H9 (cell line): ENCODE measurements at regions not wholly inside any gene's neighbourhood (a gene's known extent, or its start where the extent isn't known, plus 50 kb on each side); places are given as distances from the start of the nearest gene placed in this dataset.

Experiments used
- DNase-seq: peaks from one replicate; pipeline ENCODE4 v3.0.0-alpha.2; 2017
- H2AFZ ChIP-seq: one replicate; pipeline ENCODE4 v1.6.1; 2013; ENCODE audit warnings: mild to moderate bottlenecking, low read length, control low read depth, moderate library complexity
- H2AK5ac ChIP-seq: 2 replicates; pipeline ENCODE4 v1.6.1; 2013; ENCODE audit warnings: low read length, control low read depth, mixed read lengths; ENCODE audit not compliant: insufficient read length
- H2BK120ac ChIP-seq: one replicate; pipeline ENCODE4 v1.6.1; 2013; ENCODE audit warnings: low read depth, mild to moderate bottlenecking, low read length, control low read depth, inconsistent platforms; ENCODE audit not compliant: poor library complexity, severe bottlenecking
- H2BK12ac ChIP-seq: 2 replicates; pipeline ENCODE4 v1.6.1; 2013; ENCODE audit warnings: low read length, control low read depth, mixed read lengths, low read depth; ENCODE audit not compliant: insufficient read length
- H2BK15ac ChIP-seq: 2 replicates; pipeline ENCODE4 v1.6.1; 2013; ENCODE audit warnings: low read depth, low read length, control low read depth
- H2BK20ac ChIP-seq: one replicate; pipeline ENCODE4 v1.6.1; 2013; ENCODE audit warnings: low read depth, mild to moderate bottlenecking, low read length, control low read depth, inconsistent platforms; ENCODE audit not compliant: poor library complexity, severe bottlenecking
- H2BK5ac ChIP-seq: 2 replicates; pipeline ENCODE4 v1.6.1; 2013; ENCODE audit warnings: low read length, control low read depth, mixed read lengths; ENCODE audit not compliant: insufficient read length
- H3K14ac ChIP-seq: 2 replicates; pipeline ENCODE4 v1.6.1; 2013; ENCODE audit warnings: low read length, control low read depth; ENCODE audit not compliant: insufficient read depth
- H3K18ac ChIP-seq: 2 replicates; pipeline ENCODE4 v1.6.1; 2013; ENCODE audit warnings: low read depth, mild to moderate bottlenecking, mixed read lengths, low read length, control low read depth; ENCODE audit not compliant: insufficient read length
- H3K23ac ChIP-seq: 2 replicates; pipeline ENCODE4 v1.6.1; 2013; ENCODE audit warnings: low read length, control low read depth, mixed read lengths, low read depth; ENCODE audit not compliant: insufficient read length
- H3K23me2 ChIP-seq: 2 replicates; pipeline ENCODE4 v1.6.1; 2013; ENCODE audit warnings: low read depth, mild to moderate bottlenecking, mixed read lengths, low read length, control low read depth; ENCODE audit not compliant: insufficient read length, poor library complexity, severe bottlenecking
- H3K27ac ChIP-seq: 2 replicates; pipeline ENCODE4 v1.5.1; 2013; ENCODE audit warnings: low read length, control low read depth, mixed read lengths, low read depth; ENCODE audit not compliant: insufficient read length
- H3K27me3 ChIP-seq: 2 replicates; pipeline ENCODE4 v1.6.1; 2013; ENCODE audit warnings: low read length, control low read depth, inconsistent platforms; ENCODE audit not compliant: insufficient read depth
- H3K4ac ChIP-seq: 2 replicates; pipeline ENCODE4 v1.6.1; 2013; ENCODE audit warnings: low read depth, mild to moderate bottlenecking, control low read depth, inconsistent platforms, low read length, moderate library complexity
- H3K4me1 ChIP-seq: 2 replicates; pipeline ENCODE4 v1.6.1; 2013; ENCODE audit warnings: low read length, control low read depth, inconsistent platforms; ENCODE audit not compliant: insufficient read depth
- H3K4me2 ChIP-seq: 2 replicates; pipeline ENCODE4 v1.6.1; 2013; ENCODE audit warnings: low read length, control low read depth, mixed read lengths; ENCODE audit not compliant: insufficient read length, insufficient read depth
- H3K56ac ChIP-seq: 2 replicates; pipeline ENCODE4 v1.6.1; 2013; ENCODE audit warnings: low read depth, mild to moderate bottlenecking, mixed read lengths, low read length, control low read depth; ENCODE audit not compliant: insufficient read length
- H3K79me1 ChIP-seq: 2 replicates; pipeline ENCODE4 v1.6.1; 2013; ENCODE audit warnings: low read depth, mild to moderate bottlenecking, moderate library complexity, low read length, control low read depth, inconsistent platforms; ENCODE audit not compliant: insufficient read depth, poor library complexity, severe bottlenecking
- H3K79me2 ChIP-seq: 2 replicates; pipeline ENCODE4 v1.6.1; 2013; ENCODE audit warnings: low read length, control low read depth, inconsistent platforms; ENCODE audit not compliant: insufficient read depth
- H3K9ac ChIP-seq: 2 replicates; pipeline ENCODE4 v1.6.1; 2013; ENCODE audit warnings: low read length, control low read depth, mixed read lengths; ENCODE audit not compliant: insufficient read length; ENCODE audit errors: extremely low read depth
- H3K9me3 ChIP-seq: one replicate; pipeline ENCODE4 v1.6.1; 2013; ENCODE audit warnings: low read depth, low read length, inconsistent platforms; ENCODE audit not compliant: control insufficient read depth
- H3T11ph ChIP-seq: one replicate; pipeline ENCODE4 v1.6.1; 2013; ENCODE audit warnings: mild to moderate bottlenecking, low read length, control low read depth, inconsistent platforms
- H4K20me1 ChIP-seq: one replicate; pipeline ENCODE4 v1.6.1; 2013; ENCODE audit not compliant: control insufficient read depth, insufficient read length, insufficient read depth
- H4K5ac ChIP-seq: 2 replicates; pipeline ENCODE4 v1.6.1; 2013; ENCODE audit warnings: low read depth, mild to moderate bottlenecking, mixed read lengths, low read length, control low read depth; ENCODE audit not compliant: insufficient read length
- H4K8ac ChIP-seq: replicated peaks from 2 replicates; pipeline ENCODE4 v1.6.1; 2013; ENCODE audit warnings: low read length, control low read depth, mixed read lengths, low read depth; ENCODE audit not compliant: insufficient read length
- H4K91ac ChIP-seq: 2 replicates; pipeline ENCODE4 v1.6.1; 2013; ENCODE audit warnings: low read depth, mild to moderate bottlenecking, moderate library complexity, mixed read lengths, low read length, control low read depth; ENCODE audit not compliant: insufficient read length
- H3K27ac Mint-ChIP-seq, 3 experiments: 2 replicates in 2 of 3; 3 replicates in 1 of 3; pipeline ENCODE4 v1.8.0; 2020 to 2021; ENCODE audit warnings: mixed read lengths in 3 of 3, mild to moderate bottlenecking in 1 of 3, moderate library complexity in 1 of 3
- H3K27me3 Mint-ChIP-seq: 2 replicates; pipeline ENCODE4 v1.8.0; 2021; ENCODE audit warnings: low read depth, mild to moderate bottlenecking, moderate library complexity, mixed read lengths
- H3K36me3 Mint-ChIP-seq, 3 experiments: 2 replicates in 2 of 3; 3 replicates in 1 of 3; pipeline ENCODE4 v1.8.0; 2020 to 2021; ENCODE audit warnings: low read depth in 3 of 3, mixed read lengths in 3 of 3; ENCODE audit not compliant: insufficient read depth in 1 of 3
- H3K4me1 Mint-ChIP-seq, 2 experiments: 2 replicates each; pipeline ENCODE4 v1.8.0; 2020; ENCODE audit warnings: mixed read lengths in 2 of 2
- H3K4me3 Mint-ChIP-seq, 2 experiments: 2 replicates in 1 of 2; 3 replicates in 1 of 2; pipeline ENCODE4 v1.8.0; 2020 to 2021; ENCODE audit warnings: mild to moderate bottlenecking in 2 of 2, mixed read lengths in 2 of 2, moderate library complexity in 1 of 2
- H3K9me3 Mint-ChIP-seq, 2 experiments: 2 replicates in 1 of 2; 3 replicates in 1 of 2; pipeline ENCODE4 v1.8.0; 2020; ENCODE audit warnings: mild to moderate bottlenecking in 2 of 2, mixed read lengths in 2 of 2, moderate library complexity in 1 of 2
- CTCF ChIP-seq: fragments of 200-600 bp; sonication (generic); conservative IDR thresholded peaks from 3 replicates; pipeline ENCODE4 v1.8.0; 2021; ENCODE audit warnings: antibody characterized with exemption, mild to moderate bottlenecking
- WGBS: extraction: QIAGEN DNeasy Blood & Tissue Kit; methylation state at CpG from one replicate; pipeline ENCODE4 v1.1.7; 2013; ENCODE audit warnings: missing lambda C conversion rate, low lambda C conversion rate, mixed read lengths; ENCODE audit not compliant: insufficient read length; ENCODE audit errors: extremely low coverage; 5-methylcytosine and 5-hydroxymethylcytosine counted together

- Histone ChIP-seq H3K27ac (no peak overlapping the region), H3K14ac (no peak overlapping the region), H2AFZ (no peak overlapping the region), H3K79me2 (no peaks in the 10 kb centered on the region), H3K79me1 (no peaks in the 10 kb centered on the region), H3K56ac (no peak overlapping the region), H4K20me1 (no peaks in the 10 kb centered on the region), H4K91ac (no peak overlapping the region), H3K4me1 (no peaks in the 10 kb centered on the region), H3K18ac (no peak overlapping the region), H2BK15ac (no peak overlapping the region), H3K9me3 (no peaks in the 10 kb centered on the region), H2BK20ac (no peak overlapping the region), H3T11ph (no peak overlapping the region), H3K9ac (no peak overlapping the region), H2BK120ac (no peak overlapping the region), H3K23ac (no peak overlapping the region), H2BK12ac (no peak overlapping the region), H3K23me2 (no peaks in the 10 kb centered on the region), H3K27me3 (no peaks in the 10 kb centered on the region), H4K8ac (no peak overlapping the region), H4K5ac (no peak overlapping the region), H3K4ac (no peak overlapping the region), H2AK5ac (no peak overlapping the region), H3K4me2 (no peak overlapping the region), H2BK5ac (no peak overlapping the region)
- no CpG with 5 or more reads among the region's 2 CpGs for WGBS
- no peak overlapping the region for H3K27ac Mint-ChIP-seq
- no peaks in the 10 kb centered on the region for H3K36me3 Mint-ChIP-seq
- H3K4me3 Mint-ChIP-seq: no peak overlapping the region
- H3K9me3 Mint-ChIP-seq: no peaks in the 10 kb centered on the region
- no peaks in the 10 kb centered on the region for H3K27me3 Mint-ChIP-seq
- no peaks in the 10 kb centered on the region for H3K4me1 Mint-ChIP-seq
- no peak for TF ChIP-seq CTCF
- DNase-seq: no peak
Observed at GRCh38 chr1:195122497-195122896, 1485.7 kb downstream of the KCNT2 start.
